ENCODE measurements at regions not wholly inside any gene's neighbourhood (a gene's known extent, or its start where the extent isn't known, plus 50 kb on each side); places are given as distances from the start of the nearest gene placed in this dataset.

- TF ChIP-seq CTCF (IDR thresholded peaks at IDR 0.05; ENCODE audit: low read depth, low read length), result no peak
- H3K27ac ChIP-seq, result no peak overlapping the region
- no peaks in the 10 kb centered on the region for H3K27me3 ChIP-seq (ENCODE audit: insufficient read depth, low read depth, severe bottlenecking)
- H3K9me3 ChIP-seq (ENCODE audit: severe bottlenecking), result no peaks in the 10 kb centered on the region
- H3K4me3 ChIP-seq (ENCODE audit: low read depth, low read length), result no peak overlapping the region
- DNase-seq, result no peak
- no peaks in the 10 kb centered on the region for H3K36me3 ChIP-seq
These were observed 121.2 kb upstream of the LINGO1 start for GRCh38 chr15:77753939-77754338.

GRCh38 chr15:77753281-77753873, 120.7 kb upstream of the LINGO1 start:
- no peaks in the 10 kb centered on the region for H3K36me3 ChIP-seq
- TF ChIP-seq CTCF (IDR thresholded peaks at IDR 0.05; ENCODE audit: low read depth, low read length), result no peak
- H3K27me3 ChIP-seq (ENCODE audit: insufficient read depth, low read depth, severe bottlenecking), result no peaks in the 10 kb centered on the region
- no peak overlapping the region for H3K27ac ChIP-seq
- H3K4me3 ChIP-seq (ENCODE audit: low read depth, low read length), result no peak overlapping the region
- no peak for DNase-seq
- H3K9me3 ChIP-seq (ENCODE audit: severe bottlenecking), result no peaks in the 10 kb centered on the region

- no peak for TF ChIP-seq CTCF (IDR thresholded peaks at IDR 0.05; ENCODE audit: low read depth, low read length)
- Histone ChIP-seq H3K27me3 (ENCODE audit: insufficient read depth, low read depth, severe bottlenecking) (no peaks in the 10 kb centered on the region), H3K4me3 (ENCODE audit: low read depth, low read length) (no peak overlapping the region), H3K9me3 (ENCODE audit: severe bottlenecking) (no peaks in the 10 kb centered on the region), H3K27ac (no peak overlapping the region), H3K36me3 (no peaks in the 10 kb centered on the region)
- DNase-seq, result no peak
These were observed 117.4 kb upstream of the LINGO1 start for GRCh38 chr15:77749998-77750540.

GRCh38 chr15:77749236-77749997, 116.7 kb upstream of the LINGO1 start:
- Histone ChIP-seq H3K36me3 (no peaks in the 10 kb centered on the region), H3K27ac (no peak overlapping the region), H3K9me3 (ENCODE audit: severe bottlenecking) (no peaks in the 10 kb centered on the region), H3K27me3 (ENCODE audit: insufficient read depth, low read depth, severe bottlenecking) (no peaks in the 10 kb centered on the region), H3K4me3 (ENCODE audit: low read depth, low read length) (no peak overlapping the region)
- no peak for DNase-seq
- no peak for TF ChIP-seq CTCF (IDR thresholded peaks at IDR 0.05; ENCODE audit: low read depth, low read length)

- no peaks in the 10 kb centered on the region for H3K27me3 ChIP-seq (ENCODE audit: insufficient read depth, low read depth, severe bottlenecking)
- DNase-seq, result no peak
- H3K36me3 ChIP-seq, result no peaks in the 10 kb centered on the region
- no peak overlapping the region for H3K4me3 ChIP-seq (ENCODE audit: low read depth, low read length)
- H3K27ac ChIP-seq, result no peak overlapping the region
- TF ChIP-seq CTCF (IDR thresholded peaks at IDR 0.05; ENCODE audit: low read depth, low read length), result no peak
- no peaks in the 10 kb centered on the region for H3K9me3 ChIP-seq (ENCODE audit: severe bottlenecking)
These were observed 115.7 kb upstream of the LINGO1 start for GRCh38 chr15:77748078-77749064.
